ENCODE measurements at regions not wholly inside any gene's neighbourhood (a gene's known extent, or its start where the extent isn't known, plus 50 kb on each side); places are given as distances from the start of the nearest gene placed in this dataset.

DNA sequence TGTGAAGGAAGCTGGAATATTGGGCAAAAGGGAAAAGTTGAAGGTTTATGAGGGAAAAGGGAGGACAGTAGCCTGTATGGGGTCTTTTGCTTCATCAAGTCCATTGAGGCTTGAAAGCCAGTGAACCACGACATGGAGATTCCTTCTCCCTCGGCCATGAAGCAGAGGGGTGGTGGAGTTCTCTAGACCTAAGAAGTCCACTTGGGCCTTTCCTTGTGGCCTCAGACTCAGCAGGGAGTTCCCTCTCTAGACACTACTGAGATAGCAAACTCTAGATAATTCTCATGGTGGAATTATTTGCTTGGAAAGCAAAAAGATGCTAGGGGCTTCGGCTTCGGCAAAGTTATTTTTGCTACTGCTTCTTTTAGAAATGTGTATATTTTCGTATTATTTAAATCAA lies 78.5 kb downstream of the FOXD1 start:
- no peak for DNase-seq (ENCODE audit: extremely low read depth, low read depth)
- TF ChIP-seq, protein P1, sequence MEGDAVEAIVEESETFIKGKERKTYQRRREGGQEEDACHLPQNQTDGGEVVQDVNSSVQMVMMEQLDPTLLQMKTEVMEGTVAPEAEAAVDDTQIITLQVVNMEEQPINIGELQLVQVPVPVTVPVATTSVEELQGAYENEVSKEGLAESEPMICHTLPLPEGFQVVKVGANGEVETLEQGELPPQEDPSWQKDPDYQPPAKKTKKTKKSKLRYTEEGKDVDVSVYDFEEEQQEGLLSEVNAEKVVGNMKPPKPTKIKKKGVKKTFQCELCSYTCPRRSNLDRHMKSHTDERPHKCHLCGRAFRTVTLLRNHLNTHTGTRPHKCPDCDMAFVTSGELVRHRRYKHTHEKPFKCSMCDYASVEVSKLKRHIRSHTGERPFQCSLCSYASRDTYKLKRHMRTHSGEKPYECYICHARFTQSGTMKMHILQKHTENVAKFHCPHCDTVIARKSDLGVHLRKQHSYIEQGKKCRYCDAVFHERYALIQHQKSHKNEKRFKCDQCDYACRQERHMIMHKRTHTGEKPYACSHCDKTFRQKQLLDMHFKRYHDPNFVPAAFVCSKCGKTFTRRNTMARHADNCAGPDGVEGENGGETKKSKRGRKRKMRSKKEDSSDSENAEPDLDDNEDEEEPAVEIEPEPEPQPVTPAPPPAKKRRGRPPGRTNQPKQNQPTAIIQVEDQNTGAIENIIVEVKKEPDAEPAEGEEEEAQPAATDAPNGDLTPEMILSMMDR (IDR thresholded peaks at IDR 0.05; ENCODE audit: low read depth, low read length, missing control alignments): no peak
- H3K4me3 ChIP-seq (replicated peaks; ENCODE audit: low read depth, low read length): no peak overlapping the region

DNA sequence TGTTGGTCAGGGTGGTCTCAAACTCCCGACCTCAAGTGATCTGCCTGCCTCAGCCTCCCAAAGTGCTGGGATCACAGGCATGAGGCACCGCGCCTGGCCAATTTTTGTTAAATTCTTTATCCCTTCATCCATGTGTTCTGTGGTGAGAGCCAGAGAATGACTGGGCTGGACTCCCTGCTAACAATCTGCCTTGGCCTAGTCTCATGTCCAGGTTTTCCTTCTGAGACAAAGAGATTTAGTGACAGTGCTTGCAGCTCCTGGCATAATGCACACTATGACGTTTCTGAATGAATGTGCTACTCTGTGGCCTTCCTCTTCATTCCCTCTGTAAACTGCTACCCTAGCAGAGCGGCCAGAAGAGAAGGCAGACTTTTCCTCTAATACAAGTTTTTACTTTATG lies 79.3 kb downstream of the FOXD1 start:
- H3K4me3 ChIP-seq (replicated peaks; ENCODE audit: low read depth, low read length): no peak overlapping the region
- TF ChIP-seq, protein P1 (IDR thresholded peaks at IDR 0.05; ENCODE audit: low read depth, low read length, missing control alignments): no peak
- no peak for DNase-seq (ENCODE audit: extremely low read depth, low read depth)

DNA sequence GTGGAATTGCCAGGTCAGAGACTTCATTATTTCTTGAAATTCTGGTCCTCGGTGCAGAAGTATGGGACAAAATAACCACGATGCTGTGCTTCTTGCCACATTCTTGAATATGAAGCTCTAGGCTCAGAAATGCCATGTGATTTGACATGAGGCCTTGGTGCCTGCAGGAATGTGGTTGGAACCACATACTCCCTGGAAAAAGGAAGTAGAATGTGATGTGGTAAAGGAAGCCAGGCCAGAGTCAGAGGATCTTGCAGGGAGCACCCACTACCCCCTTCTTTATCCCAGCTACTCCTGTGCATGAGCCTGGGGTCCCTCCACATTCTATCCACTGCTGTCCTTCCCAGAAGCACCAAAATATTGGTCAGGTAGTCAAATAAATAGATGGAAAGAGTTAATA lies 80.9 kb downstream of the FOXD1 start:
- DNase-seq (ENCODE audit: extremely low read depth, low read depth): no peak
- H3K4me3 ChIP-seq (replicated peaks; ENCODE audit: low read depth, low read length): no peak overlapping the region
- TF ChIP-seq, protein P1 (IDR thresholded peaks at IDR 0.05; ENCODE audit: low read depth, low read length, missing control alignments): no peak

DNA sequence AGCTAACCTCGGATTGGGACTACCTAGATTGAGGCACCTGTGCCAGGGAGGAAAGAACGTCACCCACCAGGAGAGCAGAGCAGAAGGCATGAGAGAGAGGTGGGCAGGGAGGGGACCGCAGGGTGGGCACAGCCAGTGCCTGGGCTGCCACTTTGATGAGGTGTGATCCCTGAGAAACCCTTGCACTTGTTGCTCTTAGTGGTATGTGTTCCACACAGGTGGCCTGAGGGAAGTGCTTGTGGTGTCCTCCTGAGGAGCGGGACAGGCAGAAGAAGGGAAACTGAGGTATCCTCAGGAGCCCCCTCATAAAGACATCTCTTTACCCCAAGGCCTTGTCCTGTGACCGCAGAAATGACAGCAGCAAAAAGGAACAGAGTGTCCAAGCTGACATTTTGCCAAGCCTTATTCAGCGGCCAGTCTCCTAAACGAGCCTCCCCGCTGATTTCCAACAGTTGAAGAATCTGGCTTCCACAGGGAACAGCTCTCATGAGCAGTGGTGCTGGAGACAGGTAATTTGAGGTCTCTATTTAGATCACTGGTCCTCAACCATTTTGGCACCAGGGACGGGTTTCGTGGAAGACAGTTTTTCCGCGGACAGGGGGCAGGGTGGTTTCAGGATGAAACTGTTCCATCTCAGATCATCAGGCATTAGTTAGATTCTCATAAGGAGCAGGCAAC lies 82.4 kb downstream of the FOXD1 start:
- no peak for DNase-seq (ENCODE audit: extremely low read depth, low read depth)
- TF ChIP-seq, protein P1 (IDR thresholded peaks at IDR 0.05; ENCODE audit: low read depth, low read length, missing control alignments): no peak
- H3K4me3 ChIP-seq (replicated peaks; ENCODE audit: low read depth, low read length): no peak overlapping the region

DNA sequence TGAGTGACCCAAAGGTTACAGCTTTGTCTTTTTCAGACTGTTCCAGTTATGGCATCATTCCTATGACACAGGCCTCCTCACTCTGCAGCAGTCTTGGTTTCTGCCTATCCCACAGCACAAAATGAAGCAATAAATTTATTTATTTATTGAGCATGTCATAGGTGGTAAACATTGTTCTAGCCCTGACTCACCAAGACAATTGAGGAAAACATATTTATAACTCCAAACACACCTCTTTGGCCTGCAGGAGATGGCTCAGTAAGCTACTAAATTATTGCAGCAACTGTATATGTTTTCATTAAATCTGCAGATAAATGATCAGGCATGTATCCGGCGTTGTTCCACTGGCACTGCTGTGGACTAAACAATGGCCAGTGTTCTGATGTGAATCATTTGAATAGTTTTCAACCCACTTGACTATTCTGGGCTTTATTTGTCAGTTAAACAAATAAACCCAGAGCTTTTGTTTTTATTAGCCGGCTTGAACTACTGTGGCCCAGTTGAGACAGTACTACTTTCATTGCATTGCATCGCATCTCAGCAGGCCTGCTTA lies 83.2 kb downstream of the FOXD1 start:
- TF ChIP-seq, protein P1 (IDR thresholded peaks at IDR 0.05; ENCODE audit: low read depth, low read length, missing control alignments): no peak
- H3K4me3 ChIP-seq (replicated peaks; ENCODE audit: low read depth, low read length): no peak overlapping the region
- peak; percentile 52 for DNase-seq (ENCODE audit: extremely low read depth, low read depth)

DNA sequence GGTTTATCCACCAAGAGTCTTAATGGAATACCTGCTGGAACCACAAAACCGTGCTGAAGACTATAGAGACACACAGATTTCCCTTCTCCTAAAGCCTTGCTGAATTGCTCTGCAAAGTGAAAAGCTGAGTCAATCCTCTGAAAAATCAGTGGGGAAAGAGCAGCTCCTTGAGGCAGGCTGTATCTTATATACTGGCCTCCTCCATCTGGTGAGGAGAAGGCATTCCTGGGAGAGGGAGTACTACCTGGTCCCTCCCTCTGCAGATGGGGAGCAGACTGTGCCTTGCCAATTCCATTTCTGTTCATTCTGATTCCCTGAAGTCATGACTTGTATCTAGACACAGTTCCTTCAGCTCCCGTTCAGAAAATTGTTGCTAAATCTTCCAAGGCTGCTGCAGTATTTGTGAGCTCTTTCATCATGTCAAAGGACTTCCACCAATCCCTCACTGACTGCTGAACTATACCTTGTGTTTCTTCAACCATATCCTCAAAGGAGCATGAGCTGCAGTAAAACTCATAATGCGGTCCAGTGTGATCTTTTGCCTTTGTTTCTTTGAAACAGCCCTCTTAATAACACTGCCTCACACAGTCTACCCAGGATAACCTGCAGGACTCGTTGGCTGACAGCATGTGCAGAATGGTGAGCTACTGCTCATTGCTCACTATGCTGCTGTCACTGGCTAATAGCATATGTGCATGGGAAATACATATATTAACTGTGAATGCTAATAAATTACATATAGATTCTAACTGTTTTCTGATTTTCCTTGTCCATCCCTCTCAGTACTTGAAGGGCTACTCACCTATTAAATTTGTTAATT lies 84.5 kb downstream of the FOXD1 start:
- TF ChIP-seq, protein P1 (IDR thresholded peaks at IDR 0.05; ENCODE audit: low read depth, low read length, missing control alignments): peak; percentile 11
- no peak overlapping the region for H3K4me3 ChIP-seq (replicated peaks; ENCODE audit: low read depth, low read length)
- no peak for DNase-seq (ENCODE audit: extremely low read depth, low read depth)
